A549 (cell line): ENCODE measurements at regions not wholly inside any gene's neighbourhood (a gene's known extent, or its start where the extent isn't known, plus 50 kb on each side); places are given as distances from the start of the nearest gene placed in this dataset.

Experiments
- ATAC-seq, 2 experiments: fragments of 200-7000 bp in 1 of 2; fragments of >200 bp in 1 of 2; cut with Nextera tagmentation in 1 of 2; cut with Tn5 transposase in 1 of 2; 3 replicates each; pipeline versions ENCODE4 v1.8.0 to v1.9.1; 2018 to 2020; ENCODE audit warnings: mild to moderate bottlenecking in 1 of 2, moderate library complexity in 1 of 2
- CTCF ChIA-PET: fragments of 300-600 bp; sonication (Branson Sonifier 250); formaldehyde crosslinking; extraction: SDS; loops from one replicate; lab custom pipeline; 2021; ENCODE audit warnings: antibody characterized with exemption, inconsistent platforms; lab: Yijun Ruan, JAX
- POLR2A ChIA-PET: fragments of 350-600 bp; formaldehyde crosslinking; extraction: SDS; loops from one replicate; lab custom pipeline; 2021; ENCODE audit warnings: antibody characterized with exemption, inconsistent platforms; lab: Yijun Ruan, JAX
- DNase-seq, 2 experiments: peaks; one replicate each; pipeline versions ENCODE4 v3.0.0 to v3.0.0-alpha.2; 2011 to 2016; ENCODE audit warnings: low read depth in 1 of 2, low spot score in 1 of 2
- FAIRE-seq: peaks from 2 replicates; lab custom pipeline; 2011; peaks lifted over from hg19 to GRCh38; lab: Jason Lieb, UNC
- H3K27ac ChIP-seq, 2 experiments: fragments of >200 bp; sonication (Bioruptor Twin); formaldehyde crosslinking; 3 replicates each; pipeline ENCODE4 v1.5.1; 2016 to 2017
- H3K4me1 ChIP-seq: fragments of >200 bp; sonication (Bioruptor Twin); formaldehyde crosslinking; 3 replicates; pipeline ENCODE4 v1.6.1; 2016
- H3K4me2 ChIP-seq: fragments of >200 bp; sonication (Bioruptor Twin); formaldehyde crosslinking; 3 replicates; pipeline ENCODE4 v1.6.1; 2016
- H3K4me3 ChIP-seq: fragments of >200 bp; sonication (Bioruptor Twin); formaldehyde crosslinking; 3 replicates; pipeline ENCODE4 v1.5.1; 2016
- H3K9me3 ChIP-seq: fragments of >200 bp; sonication (Bioruptor Twin); formaldehyde crosslinking; 3 replicates; pipeline ENCODE4 v1.6.1; 2016
- ATOH8 ChIP-seq: fragments of 250-450 bp; sonication (Bioruptor Pico); IDR thresholded peaks from 2 replicates; pipeline ENCODE4 v1.5.0; 2020; ENCODE audit warnings: low read depth, mild to moderate bottlenecking, moderate library complexity
- BCL3 ChIP-seq: fragments of >200 bp; sonication (Bioruptor Twin); formaldehyde crosslinking; IDR thresholded peaks from 3 replicates; pipeline ENCODE4 v1.6.1; 2016
- BHLHE40 ChIP-seq: IDR thresholded peaks from 2 replicates; pipeline ENCODE4 v1.6.1; 2012; ENCODE audit warnings: low read depth, low read length, inconsistent platforms
- CEBPB ChIP-seq, 2 experiments: fragments of >200 bp in 1 of 2; sonication (Bioruptor Twin) in 1 of 2; formaldehyde crosslinking in 1 of 2; IDR thresholded peaks; 2 replicates each; pipeline ENCODE4 v1.6.1; 2012 to 2016
- CHD2 ChIP-seq: fragments of 150-350 bp; IDR thresholded peaks from 2 replicates; pipeline ENCODE4 v1.6.1; 2014; ENCODE audit warnings: low read length; ENCODE audit not compliant: partially characterized antibody
- ELK1 ChIP-seq: fragments of 150-350 bp; IDR thresholded peaks from 2 replicates; pipeline ENCODE4 v1.6.1; 2014; ENCODE audit warnings: low read depth, mild to moderate bottlenecking, low read length
- ESRRA ChIP-seq: fragments of 150-350 bp; IDR thresholded peaks from 2 replicates; pipeline ENCODE4 v1.6.1; 2014; ENCODE audit warnings: mild to moderate bottlenecking, low read length, borderline replicate concordance
- FOSB ChIP-seq: fragments of 250-450 bp; sonication (Bioruptor Pico); IDR thresholded peaks from 2 replicates; pipeline ENCODE4 v1.5.0; 2020; ENCODE audit warnings: mild to moderate bottlenecking, moderate library complexity
- FOSL2 ChIP-seq, 2 experiments: fragments of 450-650 bp in 1 of 2; fragments of >200 bp in 1 of 2; sonication (Bioruptor Twin) in 1 of 2; formaldehyde crosslinking; IDR thresholded peaks; 2 replicates each; pipeline versions ENCODE4 v1.5.0 to v1.6.1; 2016 to 2020; ENCODE audit warnings: mild to moderate bottlenecking in 1 of 2, moderate library complexity in 1 of 2
- FOXS1 ChIP-seq: fragments of 250-450 bp; sonication (Bioruptor Pico); IDR thresholded peaks from 2 replicates; pipeline ENCODE4 v1.5.0; 2020; ENCODE audit warnings: mild to moderate bottlenecking, moderate library complexity
- HES2 ChIP-seq: fragments of >200 bp; sonication (Bioruptor Twin); formaldehyde crosslinking; IDR thresholded peaks from 2 replicates; pipeline ENCODE4 v1.6.1; 2016
- HMGXB4 ChIP-seq: fragments of 250-450 bp; sonication (Bioruptor Pico); IDR thresholded peaks from 2 replicates; pipeline ENCODE4 v1.5.0; 2021; ENCODE audit warnings: mild to moderate bottlenecking, moderate library complexity, borderline replicate concordance
- KDM1A ChIP-seq: fragments of 200-600 bp; sonication (generic); IDR thresholded peaks from 2 replicates; pipeline ENCODE4 v1.6.1; 2016; ENCODE audit warnings: low read depth, mild to moderate bottlenecking
- MYC ChIP-seq: IDR thresholded peaks from 2 replicates; pipeline ENCODE4 v1.6.1; 2012; ENCODE audit warnings: mild to moderate bottlenecking, inconsistent platforms, low read length, improper control_type of control experiment, borderline replicate concordance
- NFE2L2 ChIP-seq: fragments of 150-350 bp; conservative IDR thresholded peaks from 2 replicates; pipeline ENCODE4 v1.6.1; 2014; ENCODE audit warnings: low read length
- NPAS2 ChIP-seq: fragments of 250-450 bp; sonication (Bioruptor Pico); IDR thresholded peaks from 2 replicates; pipeline ENCODE4 v1.8.0; 2022; ENCODE audit warnings: mild to moderate bottlenecking, moderate library complexity, borderline replicate concordance
- PBX3 ChIP-seq: IDR thresholded peaks from 2 replicates; pipeline ENCODE4 v1.6.1; 2012
- POLR2AphosphoS2 ChIP-seq: conservative IDR thresholded peaks from 2 replicates; pipeline ENCODE4 v1.6.1; 2012; ENCODE audit warnings: low read length, improper control_type of control experiment, inconsistent platforms
- RAD21 ChIP-seq, 2 experiments: fragments of >200 bp in 1 of 2; sonication (Bioruptor Twin) in 1 of 2; formaldehyde crosslinking in 1 of 2; IDR thresholded peaks in 1 of 2; conservative IDR thresholded peaks in 1 of 2; 2 replicates in 1 of 2; 3 replicates in 1 of 2; pipeline ENCODE4 v1.6.1; 2012 to 2018; ENCODE audit warnings: inconsistent platforms in 1 of 2
- RFX5 ChIP-seq: fragments of 450-650 bp; IDR thresholded peaks from 2 replicates; pipeline ENCODE4 v1.7.1; 2014; ENCODE audit warnings: antibody characterized with exemption, mild to moderate bottlenecking, moderate library complexity
- SMC3 ChIP-seq: fragments of >200 bp; sonication (Bioruptor Twin); formaldehyde crosslinking; IDR thresholded peaks from 3 replicates; pipeline ENCODE4 v1.6.1; 2018; ENCODE audit warnings: inconsistent platforms
- SREBF2 ChIP-seq: fragments of 450-650 bp; IDR thresholded peaks from 2 replicates; pipeline ENCODE4 v1.6.1; 2014; ENCODE audit warnings: mild to moderate bottlenecking, moderate library complexity
- USF2 ChIP-seq: fragments of 450-650 bp; IDR thresholded peaks from 2 replicates; pipeline ENCODE4 v1.6.1; 2014; ENCODE audit warnings: antibody characterized with exemption
- ZFP36 ChIP-seq: fragments of 450-650 bp; IDR thresholded peaks from 2 replicates; pipeline ENCODE4 v1.6.1; 2014; ENCODE audit warnings: borderline replicate concordance; ENCODE audit not compliant: partially characterized antibody
- ZSCAN20 ChIP-seq: fragments of 250-450 bp; sonication (Bioruptor Pico); IDR thresholded peaks from 2 replicates; pipeline ENCODE4 v1.8.0; 2022; ENCODE audit warnings: mild to moderate bottlenecking, moderate library complexity
- WGBS: methylation state at CpG from one replicate; pipeline ENCODE4 v1.1.6; 2017; ENCODE audit errors: missing lambda C conversion rate; 5-methylcytosine and 5-hydroxymethylcytosine counted together

GRCh38 chr21:27532076-27532475, 565.2 kb upstream of the ADAMTS5 start:
- CTCF ChIA-PET: no interaction called here
- no peak for ATAC-seq
- Histone ChIP-seq H3K27ac (no peak overlapping the region), H3K9me3 (no peaks in the 10 kb centered on the region), H3K4me1 (no peaks in the 10 kb centered on the region), H3K4me2 (no peak overlapping the region), H3K4me3 (no peak overlapping the region)
- TF ChIP-seq POLR2AphosphoS2 (no peak), FOSL2 (IDR thresholded peaks at IDR 0.05) (no peak), FOSL2 (CRISPR knock-in tag; IDR thresholded peaks at IDR 0.05) (no peak), MYC (no peak), RFX5 (no peak), FOXS1 (CRISPR knock-in tag) (no peak), ZSCAN20 (CRISPR knock-in tag) (no peak), BHLHE40 (no peak), FOSB (no peak), HES2 (no peak), ATOH8 (no peak), ELK1 (no peak), KDM1A (no peak)
- FAIRE-seq: no peak
- WGBS: 10% methylated on average over 6 of the region's 6 CpGs
- POLR2A ChIA-PET: no interaction called here
- peak; percentile 0 for DNase-seq

- FAIRE-seq: no peak
- no peak for ATAC-seq
- ChIA-PET POLR2A (no interaction called here), CTCF (no interaction called here)
- no peak for DNase-seq
- no peak for TF ChIP-seq BCL3
- TF ChIP-seq HMGXB4 (CRISPR knock-in tag): no peak
- no peak for TF ChIP-seq USF2
- H3K4me1 ChIP-seq: no peaks in the 10 kb centered on the region
- no peaks in the 10 kb centered on the region for H3K9me3 ChIP-seq
- no peak overlapping the region for H3K4me3 ChIP-seq
- 0% methylated on average over 1 of the region's 1 CpG for WGBS
- H3K4me2 ChIP-seq: no peak overlapping the region
- no peak overlapping the region for H3K27ac ChIP-seq
Observed at GRCh38 chr21:27528697-27529096, 561.8 kb upstream of the ADAMTS5 start.

GRCh38 chr21:27526451-27526850, 559.6 kb upstream of the ADAMTS5 start:
- no peak for DNase-seq
- FAIRE-seq: no peak
- Histone ChIP-seq H3K4me2 (no peak overlapping the region), H3K4me3 (no peak overlapping the region), H3K9me3 (no peaks in the 10 kb centered on the region), H3K27ac (no peak overlapping the region), H3K4me1 (no peaks in the 10 kb centered on the region)
- ChIA-PET CTCF (no interaction called here), POLR2A (no interaction called here)
- WGBS: 2% methylated on average over 3 of the region's 3 CpGs
- no peak for ATAC-seq
- TF ChIP-seq CEBPB (IDR thresholded peaks at IDR 0.05) (no peak), RAD21 (conservative IDR thresholded peaks at IDR 0.05 in 1 of 2, IDR thresholded peaks at IDR 0.05 in 1 of 2) (no peak), NPAS2 (no peak), PBX3 (no peak), BHLHE40 (no peak), ATOH8 (no peak), CHD2 (no peak), ESRRA (no peak), USF2 (no peak), ZFP36 (no peak), SREBF2 (no peak), SMC3 (no peak), NFE2L2 (no peak), FOSB (no peak)
